Activated B cell treated with CpG ODN at 0.5 μM for 24 hours (primary cell): ENCODE measurements at regions not wholly inside any gene's neighbourhood (a gene's known extent, or its start where the extent isn't known, plus 50 kb on each side); places are given as distances from the start of the nearest gene placed in this dataset.

Source experiments
- ATAC-seq: fragments of 200-7000 bp; cut with Tn5 transposase; one replicate; pipeline ENCODE4 v1.10.0; 2021; ENCODE audit warnings: low read depth, mild to moderate bottlenecking, moderate library complexity
- CTCF ChIA-PET: fragments of 350-600 bp; sonication (Branson Sonifier 250); formaldehyde crosslinking; loops from one replicate; lab custom pipeline; 2021; ENCODE audit warnings: antibody characterized with exemption; lab: Charles Lee
- POLR2A ChIA-PET: fragments of 350-600 bp; sonication (Branson Sonifier 250); formaldehyde crosslinking; loops from one replicate; lab custom pipeline; 2021; ENCODE audit warnings: antibody characterized with exemption; lab: Charles Lee
- DNase-seq: peaks from one replicate; pipeline ENCODE4 v3.0.0; 2022
- H3K27ac Mint-ChIP-seq: one replicate; pipeline ENCODE4 v1.8.0; 2020; ENCODE audit warnings: mixed read lengths
- H3K27me3 Mint-ChIP-seq: one replicate; pipeline ENCODE4 v1.8.0; 2021; ENCODE audit warnings: mixed read lengths
- H3K36me3 Mint-ChIP-seq: one replicate; pipeline ENCODE4 v1.8.0; 2021; ENCODE audit warnings: low read depth, mixed read lengths
- H3K4me1 Mint-ChIP-seq: one replicate; pipeline ENCODE4 v1.8.0; 2021; ENCODE audit warnings: mixed read lengths
- H3K4me3 Mint-ChIP-seq: one replicate; pipeline ENCODE4 v1.8.0; 2020; ENCODE audit warnings: mild to moderate bottlenecking, mixed read lengths
- H3K9me3 Mint-ChIP-seq: one replicate; pipeline ENCODE4 v1.8.0; 2020; ENCODE audit warnings: mixed read lengths
- intact Hi-C: fragments of 100-400 bp; cut with micrococcal nuclease; formaldehyde crosslinking; loops from one replicate; pipeline ENCODE4 v1.15.1; 2024
- TF ChIP-seq, protein P1 (sequence below): fragments of 200-600 bp; IDR thresholded peaks from one replicate; pipeline ENCODE4 v1.8.0; 2022; ENCODE audit warnings: antibody characterized with exemption, mild to moderate bottlenecking

DNA sequence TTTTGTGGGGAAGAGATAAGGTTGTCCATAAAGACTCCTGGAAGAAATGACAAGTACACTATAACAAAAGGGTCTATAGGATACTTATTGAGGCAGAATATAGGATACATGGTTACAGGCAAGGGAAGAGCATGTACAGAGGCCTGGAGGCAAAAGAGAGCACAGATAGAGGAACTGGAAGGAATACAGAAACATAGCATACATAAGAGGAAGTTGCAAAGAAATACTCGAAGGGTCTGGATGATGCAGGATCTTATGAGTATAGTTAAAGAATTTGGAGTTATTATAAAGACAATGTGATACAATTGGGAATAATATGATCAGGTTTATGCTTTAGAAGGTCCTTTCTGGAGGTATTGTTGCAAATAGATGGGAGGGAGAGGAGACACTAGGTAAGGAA lies 592.7 kb upstream of the POU3F2 start:
- peaks cover 3% of the 10 kb centered on the region for H3K9me3 Mint-ChIP-seq
- intact Hi-C loops = no loop called here
- no peaks in the 10 kb centered on the region for H3K27me3 Mint-ChIP-seq
- H3K36me3 Mint-ChIP-seq = no peaks in the 10 kb centered on the region
- CTCF ChIA-PET = no interaction called here
- no peak for DNase-seq
- POLR2A ChIA-PET = no interaction called here
- H3K4me1 Mint-ChIP-seq = no peaks in the 10 kb centered on the region
- H3K4me3 Mint-ChIP-seq = no peak overlapping the region
- TF ChIP-seq, protein P1, sequence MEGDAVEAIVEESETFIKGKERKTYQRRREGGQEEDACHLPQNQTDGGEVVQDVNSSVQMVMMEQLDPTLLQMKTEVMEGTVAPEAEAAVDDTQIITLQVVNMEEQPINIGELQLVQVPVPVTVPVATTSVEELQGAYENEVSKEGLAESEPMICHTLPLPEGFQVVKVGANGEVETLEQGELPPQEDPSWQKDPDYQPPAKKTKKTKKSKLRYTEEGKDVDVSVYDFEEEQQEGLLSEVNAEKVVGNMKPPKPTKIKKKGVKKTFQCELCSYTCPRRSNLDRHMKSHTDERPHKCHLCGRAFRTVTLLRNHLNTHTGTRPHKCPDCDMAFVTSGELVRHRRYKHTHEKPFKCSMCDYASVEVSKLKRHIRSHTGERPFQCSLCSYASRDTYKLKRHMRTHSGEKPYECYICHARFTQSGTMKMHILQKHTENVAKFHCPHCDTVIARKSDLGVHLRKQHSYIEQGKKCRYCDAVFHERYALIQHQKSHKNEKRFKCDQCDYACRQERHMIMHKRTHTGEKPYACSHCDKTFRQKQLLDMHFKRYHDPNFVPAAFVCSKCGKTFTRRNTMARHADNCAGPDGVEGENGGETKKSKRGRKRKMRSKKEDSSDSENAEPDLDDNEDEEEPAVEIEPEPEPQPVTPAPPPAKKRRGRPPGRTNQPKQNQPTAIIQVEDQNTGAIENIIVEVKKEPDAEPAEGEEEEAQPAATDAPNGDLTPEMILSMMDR = no peak
- no peak overlapping the region for H3K27ac Mint-ChIP-seq
- no peak for ATAC-seq

DNA sequence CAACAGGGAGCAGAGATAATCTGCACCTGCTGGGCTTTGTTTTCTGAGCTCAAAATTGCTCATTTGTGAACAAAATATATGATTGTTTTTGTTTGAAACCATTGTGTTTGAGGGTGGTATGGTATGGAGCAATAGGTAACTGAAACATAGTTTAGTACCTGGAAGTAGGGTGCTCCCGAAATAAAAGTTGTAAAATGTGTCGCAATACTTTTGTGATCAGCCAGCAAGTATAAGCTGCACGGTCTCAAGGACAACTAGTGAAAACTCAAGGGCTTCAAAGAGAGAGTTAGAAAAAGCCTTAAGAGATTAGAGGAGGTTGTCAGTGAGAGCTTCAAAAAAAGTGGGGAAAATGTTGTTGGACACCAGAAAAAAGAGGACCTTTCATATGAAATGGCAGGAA lies 579.8 kb upstream of the POU3F2 start:
- no peaks in the 10 kb centered on the region for H3K4me1 Mint-ChIP-seq
- intact Hi-C loops = no loop called here
- H3K27ac Mint-ChIP-seq = no peak overlapping the region
- POLR2A ChIA-PET = no interaction called here
- TF ChIP-seq, protein P1 = no peak
- no peaks in the 10 kb centered on the region for H3K9me3 Mint-ChIP-seq
- H3K36me3 Mint-ChIP-seq = no peaks in the 10 kb centered on the region
- ATAC-seq = no peak
- DNase-seq = no peak
- no peaks in the 10 kb centered on the region for H3K27me3 Mint-ChIP-seq
- CTCF ChIA-PET = no interaction called here
- H3K4me3 Mint-ChIP-seq = no peak overlapping the region

DNA sequence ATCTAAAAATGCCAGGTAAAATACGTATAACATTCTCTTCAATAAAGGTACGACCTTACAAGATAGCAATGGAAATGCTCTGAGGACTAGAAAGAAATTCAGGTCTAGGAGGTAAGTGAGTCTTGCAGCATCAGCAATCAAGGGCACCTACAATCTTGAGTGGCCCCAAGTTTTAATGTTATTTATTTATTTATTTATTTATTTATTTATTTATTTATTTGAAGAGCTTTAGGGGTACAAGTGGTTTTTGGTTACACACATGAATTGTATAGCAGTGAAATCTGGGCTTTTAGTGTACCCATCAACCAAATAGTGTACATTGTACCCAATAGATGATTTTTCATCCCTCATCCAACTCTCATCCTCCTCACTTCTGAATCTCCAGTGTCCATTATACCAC lies 574.0 kb upstream of the POU3F2 start:
- H3K4me1 Mint-ChIP-seq = no peaks in the 10 kb centered on the region

DNA sequence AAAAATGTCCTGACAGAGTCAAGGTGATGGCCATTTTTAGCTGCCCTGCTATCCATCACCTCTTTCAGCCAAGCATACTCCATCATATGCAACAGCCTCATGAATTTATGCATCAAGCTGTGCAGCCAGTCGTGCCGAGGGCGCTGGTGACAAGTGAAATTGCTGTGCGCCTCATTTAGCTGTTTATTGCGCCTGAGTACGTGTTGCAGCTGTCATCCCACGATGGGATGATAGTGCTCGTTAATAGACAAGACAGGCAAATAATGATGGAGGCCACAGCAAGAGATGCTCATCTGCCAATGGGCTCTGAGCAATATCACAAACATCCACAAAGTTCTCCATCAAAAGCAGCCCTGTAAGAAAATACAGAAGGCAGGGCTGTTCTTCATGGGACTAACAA lies 562.3 kb upstream of the POU3F2 start:
- Mint-ChIP-seq H3K27me3 (no peaks in the 10 kb centered on the region), H3K4me3 (no peak overlapping the region), H3K27ac (no peak overlapping the region), H3K4me1 (no peaks in the 10 kb centered on the region), H3K36me3 (no peaks in the 10 kb centered on the region), H3K9me3 (no peaks in the 10 kb centered on the region)
- DNase-seq (no peak), ATAC-seq (no peak)
- CTCF ChIA-PET = no interaction called here
- intact Hi-C loops = no loop called here
- TF ChIP-seq, protein P1 = no peak
- POLR2A ChIA-PET = no interaction called here

More for the DNA sequence above, 574.0 kb upstream of the POU3F2 start:
- intact Hi-C loops = no loop called here
- H3K36me3 Mint-ChIP-seq = no peaks in the 10 kb centered on the region
- ChIA-PET CTCF (no interaction called here), POLR2A (no interaction called here)
- no peak for ATAC-seq
- no peaks in the 10 kb centered on the region for H3K9me3 Mint-ChIP-seq
- H3K4me3 Mint-ChIP-seq = no peak overlapping the region
- no peak overlapping the region for H3K27ac Mint-ChIP-seq
- no peaks in the 10 kb centered on the region for H3K27me3 Mint-ChIP-seq
- TF ChIP-seq, protein P1 = no peak
- DNase-seq = no peak

DNA sequence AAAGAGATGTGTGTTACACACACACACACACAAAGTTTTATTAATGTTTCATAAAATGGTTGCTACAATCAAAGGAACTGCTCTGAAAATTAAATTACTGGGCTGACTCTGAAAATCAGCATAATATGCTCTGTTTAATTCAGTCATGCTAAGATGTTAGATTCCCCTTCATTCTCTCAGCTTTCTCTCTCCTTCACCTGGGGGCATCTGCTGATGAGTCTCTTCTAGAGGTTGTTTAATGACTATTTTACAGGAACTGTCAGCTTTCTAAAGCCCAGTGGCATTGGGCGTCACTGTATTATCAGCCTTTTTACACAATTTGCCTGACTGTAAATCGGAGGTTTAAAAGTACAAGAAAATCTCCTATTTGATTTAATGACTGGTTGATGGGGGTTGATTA lies 559.7 kb upstream of the POU3F2 start:
- ATAC-seq (no peak), DNase-seq (no peak)
- CTCF ChIA-PET = no interaction called here
- Mint-ChIP-seq H3K4me3 (no peak overlapping the region), H3K27me3 (no peaks in the 10 kb centered on the region), H3K27ac (no peak overlapping the region), H3K36me3 (no peaks in the 10 kb centered on the region), H3K9me3 (no peaks in the 10 kb centered on the region), H3K4me1 (no peaks in the 10 kb centered on the region)
- intact Hi-C loops = no loop called here
- TF ChIP-seq, protein P1 = no peak
- POLR2A ChIA-PET = no interaction called here
